Mesendoderm (in vitro differentiated cells): ENCODE measurements at regions not wholly inside any gene's neighbourhood (a gene's known extent, or its start where the extent isn't known, plus 50 kb on each side); places are given as distances from the start of the nearest gene placed in this dataset.

ENCODE experiments used
- DNase-seq: peaks from one replicate; pipeline ENCODE4 v3.0.0; 2013
- H2AK5ac ChIP-seq: 2 replicates; pipeline ENCODE4 v1.6.1; 2013; ENCODE audit warnings: low read length, inconsistent platforms
- H2BK120ac ChIP-seq: 2 replicates; pipeline ENCODE4 v1.6.1; 2013; ENCODE audit warnings: low read depth, mild to moderate bottlenecking, low read length, moderate library complexity, mixed read lengths
- H2BK15ac ChIP-seq: replicated peaks from 2 replicates; pipeline ENCODE4 v1.6.1; 2013; ENCODE audit warnings: low read depth, mild to moderate bottlenecking, moderate library complexity
- H2BK5ac ChIP-seq: 2 replicates; pipeline ENCODE4 v1.6.1; 2013; ENCODE audit warnings: low read length, inconsistent platforms
- H3K18ac ChIP-seq: 2 replicates; pipeline ENCODE4 v1.6.1; 2013; ENCODE audit warnings: mild to moderate bottlenecking, low read length, mixed read lengths
- H3K23ac ChIP-seq: one replicate; pipeline ENCODE4 v1.6.1; 2013; ENCODE audit warnings: low read length
- H3K27ac ChIP-seq: 2 replicates; pipeline ENCODE4 v1.5.1; 2013; ENCODE audit warnings: low read depth, mild to moderate bottlenecking, inconsistent platforms, low read length, moderate library complexity
- H3K27me3 ChIP-seq: 2 replicates; pipeline ENCODE4 v1.6.1; 2013; ENCODE audit warnings: low read length, control low read depth, mild to moderate bottlenecking, inconsistent platforms; ENCODE audit not compliant: insufficient read depth, poor library complexity
- H3K36me3 ChIP-seq: 2 replicates; pipeline ENCODE4 v1.6.1; 2013; ENCODE audit warnings: low read length, inconsistent platforms; ENCODE audit not compliant: control insufficient read depth, insufficient read depth
- H3K4ac ChIP-seq: one replicate; pipeline ENCODE4 v1.6.1; 2013; ENCODE audit warnings: low read depth, mild to moderate bottlenecking, low read length, moderate library complexity
- H3K4me1 ChIP-seq: 2 replicates; pipeline ENCODE4 v1.6.1; 2013; ENCODE audit warnings: low read depth, low read length, inconsistent platforms; ENCODE audit not compliant: control insufficient read depth
- H3K4me2 ChIP-seq: 2 replicates; pipeline ENCODE4 v1.6.1; 2013; ENCODE audit warnings: low read length
- H3K4me3 ChIP-seq: 2 replicates; pipeline ENCODE4 v1.5.1; 2013; ENCODE audit warnings: mild to moderate bottlenecking, low read length
- H3K56ac ChIP-seq: one replicate; pipeline ENCODE4 v1.6.1; 2013; ENCODE audit warnings: low read length
- H3K79me1 ChIP-seq: 2 replicates; pipeline ENCODE4 v1.6.1; 2013; ENCODE audit warnings: low read length, inconsistent platforms
- H3K79me2 ChIP-seq: 2 replicates; pipeline ENCODE4 v1.6.1; 2013; ENCODE audit warnings: mild to moderate bottlenecking, low read length; ENCODE audit not compliant: control insufficient read depth, insufficient read depth
- H3K9ac ChIP-seq: 2 replicates; pipeline ENCODE4 v1.6.1; 2013; ENCODE audit warnings: low read length, inconsistent platforms
- H4K5ac ChIP-seq: one replicate; pipeline ENCODE4 v1.6.1; 2013; ENCODE audit warnings: low read length
- H4K8ac ChIP-seq: one replicate; pipeline ENCODE4 v1.6.1; 2013; ENCODE audit warnings: low read depth, mild to moderate bottlenecking, control low read depth, low read length, moderate library complexity
- WGBS: extraction: QIAGEN DNeasy Blood & Tissue Kit; methylation state at CpG from one replicate; pipeline ENCODE4 v1.1.7; 2013; ENCODE audit warnings: low lambda C conversion rate, missing lambda C conversion rate; ENCODE audit not compliant: insufficient coverage; ENCODE audit errors: extremely low coverage; 5-methylcytosine and 5-hydroxymethylcytosine counted together

DNA sequence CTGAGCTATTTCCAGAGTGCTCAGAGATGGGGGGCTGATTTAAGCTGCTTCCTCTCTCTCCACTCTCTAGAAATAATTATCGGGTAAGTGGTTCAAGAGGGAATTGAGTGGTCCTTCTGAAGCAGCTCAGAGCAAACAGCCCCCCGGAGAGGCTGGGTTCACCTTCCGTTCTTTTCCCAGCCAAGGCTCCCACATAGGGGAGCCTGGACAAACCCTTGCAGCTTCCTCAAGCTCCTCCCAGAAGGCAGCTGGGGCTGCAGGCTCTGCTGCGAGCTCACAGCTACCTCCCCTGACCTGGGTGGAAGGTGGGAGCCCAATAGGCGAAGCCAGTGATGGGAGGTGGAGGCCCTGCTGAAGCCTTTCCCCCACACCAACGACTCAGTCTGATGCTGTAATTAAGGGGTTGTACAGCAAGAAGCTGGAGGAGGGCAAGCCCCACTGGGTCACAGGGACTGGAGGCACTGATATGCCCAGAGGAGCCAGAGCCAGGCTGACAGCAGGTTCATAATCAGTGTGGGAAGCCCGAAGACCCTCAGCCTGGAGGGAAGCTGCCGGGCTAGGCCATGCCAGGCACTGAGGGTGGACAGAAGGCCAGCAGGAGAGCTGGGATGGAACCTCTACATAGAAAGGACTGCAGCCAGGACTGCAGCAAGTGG lies 52.4 kb downstream of the ARL6IP4 start:
- DNase-seq = no peak
- Histone ChIP-seq H3K79me2 (no peaks in the 10 kb centered on the region), H3K4me2 (no peak overlapping the region), H4K8ac (no peak overlapping the region), H3K4me3 (no peak overlapping the region), H2BK120ac (no peak overlapping the region), H3K18ac (no peak overlapping the region), H3K56ac (no peak overlapping the region), H3K9ac (no peak overlapping the region), H2BK5ac (no peak overlapping the region), H3K23ac (no peak overlapping the region), H3K79me1 (no peaks in the 10 kb centered on the region), H4K5ac (no peak overlapping the region), H2AK5ac (no peak overlapping the region), H3K27me3 (no peaks in the 10 kb centered on the region), H3K36me3 (no peaks in the 10 kb centered on the region), H3K4me1 (peaks cover 2% of the 10 kb centered on the region), H2BK15ac (no peak overlapping the region), H3K4ac (no peak overlapping the region), H3K27ac (no peak overlapping the region)
- no CpG with 5 or more reads among the region's 8 CpGs for WGBS
